IPS-20b (cell line): ENCODE measurements at regions not wholly inside any gene's neighbourhood (a gene's known extent, or its start where the extent isn't known, plus 50 kb on each side); places are given as distances from the start of the nearest gene placed in this dataset.

Experiments
- H3K27ac ChIP-seq: one replicate; pipeline ENCODE4 v1.5.1; 2013; ENCODE audit warnings: low read length
- H3K27me3 ChIP-seq: 2 replicates; pipeline ENCODE4 v1.6.1; 2013; ENCODE audit warnings: mild to moderate bottlenecking, low read length, inconsistent platforms; ENCODE audit not compliant: insufficient read depth
- H3K36me3 ChIP-seq: 2 replicates; pipeline ENCODE4 v1.6.1; 2013; ENCODE audit warnings: low read depth, mild to moderate bottlenecking, inconsistent platforms, low read length, moderate library complexity; ENCODE audit not compliant: insufficient read depth
- H3K4me1 ChIP-seq: 2 replicates; pipeline ENCODE4 v1.6.1; 2013; ENCODE audit warnings: mild to moderate bottlenecking, control low read depth, inconsistent platforms, low read length, moderate library complexity; ENCODE audit not compliant: insufficient read depth
- H3K4me3 ChIP-seq: 2 replicates; pipeline ENCODE4 v1.5.1; 2013; ENCODE audit warnings: mild to moderate bottlenecking, low read length, inconsistent platforms
- H3K9ac ChIP-seq: 2 replicates; pipeline ENCODE4 v1.6.1; 2013; ENCODE audit warnings: low read depth, mild to moderate bottlenecking, inconsistent platforms, low read length, moderate library complexity
- H3K9me3 ChIP-seq: 2 replicates; pipeline ENCODE4 v1.6.1; 2013; ENCODE audit warnings: mild to moderate bottlenecking, low read depth, low read length, inconsistent platforms; ENCODE audit not compliant: insufficient read depth

DNA sequence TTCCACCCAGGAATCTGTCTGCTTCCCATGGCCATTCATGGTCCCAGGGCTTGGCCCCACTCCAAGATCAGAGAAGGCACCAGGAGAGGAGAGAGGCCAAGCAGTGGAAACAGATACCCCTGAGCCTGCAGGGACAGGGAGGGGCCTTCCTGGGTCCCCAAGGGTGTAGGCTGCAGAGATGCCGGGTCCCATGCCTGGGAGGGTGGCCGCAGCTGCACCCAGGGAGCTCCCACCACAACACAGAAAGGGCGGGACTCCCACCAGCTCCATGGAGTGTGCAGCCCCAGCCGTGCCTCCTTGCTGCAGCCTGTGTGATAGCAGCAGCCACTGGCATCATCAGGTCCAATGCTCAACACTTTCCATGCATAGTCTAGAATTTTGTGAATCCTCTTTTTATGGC lies 331.5 kb downstream of the UACA start:
- Histone ChIP-seq H3K4me3 (no peak overlapping the region), H3K9me3 (no peaks in the 10 kb centered on the region)

DNA sequence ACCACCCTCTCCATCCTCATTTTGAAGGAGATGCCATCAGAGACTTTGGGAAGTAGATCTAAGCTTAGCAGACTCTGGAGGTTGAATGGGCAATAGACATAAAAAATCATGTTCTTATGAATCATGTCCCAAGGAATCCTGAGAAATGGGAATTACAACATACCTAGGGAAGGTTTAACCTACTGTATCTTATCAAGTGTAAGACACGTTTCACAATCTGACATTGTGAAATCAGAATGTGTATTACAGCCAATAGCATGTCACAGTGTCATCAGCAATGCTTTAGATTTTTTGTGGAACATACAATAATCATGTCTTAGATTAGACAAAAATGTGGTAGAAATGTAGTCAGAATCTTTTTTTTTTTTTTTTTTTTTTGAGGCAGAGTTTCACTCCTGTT lies 332.4 kb upstream of the TLE3 start:
- no peak overlapping the region for H3K9ac ChIP-seq
- no peak overlapping the region for H3K27ac ChIP-seq
- H3K4me3 ChIP-seq = no peak overlapping the region
- no peaks in the 10 kb centered on the region for H3K27me3 ChIP-seq
- no peaks in the 10 kb centered on the region for H3K9me3 ChIP-seq
- H3K4me1 ChIP-seq = peaks cover 10% of the 10 kb centered on the region; the same call in 1 of the 2 replicates
- no peaks in the 10 kb centered on the region for H3K36me3 ChIP-seq

More for the DNA sequence above, 331.5 kb downstream of the UACA start:
- no peak overlapping the region for H3K27ac ChIP-seq
- no peaks in the 10 kb centered on the region for H3K36me3 ChIP-seq
- no peak overlapping the region for H3K9ac ChIP-seq
- H3K4me1 ChIP-seq = peaks cover 13% of the 10 kb centered on the region; the same call in 1 of the 2 replicates
- H3K27me3 ChIP-seq = no peaks in the 10 kb centered on the region

DNA sequence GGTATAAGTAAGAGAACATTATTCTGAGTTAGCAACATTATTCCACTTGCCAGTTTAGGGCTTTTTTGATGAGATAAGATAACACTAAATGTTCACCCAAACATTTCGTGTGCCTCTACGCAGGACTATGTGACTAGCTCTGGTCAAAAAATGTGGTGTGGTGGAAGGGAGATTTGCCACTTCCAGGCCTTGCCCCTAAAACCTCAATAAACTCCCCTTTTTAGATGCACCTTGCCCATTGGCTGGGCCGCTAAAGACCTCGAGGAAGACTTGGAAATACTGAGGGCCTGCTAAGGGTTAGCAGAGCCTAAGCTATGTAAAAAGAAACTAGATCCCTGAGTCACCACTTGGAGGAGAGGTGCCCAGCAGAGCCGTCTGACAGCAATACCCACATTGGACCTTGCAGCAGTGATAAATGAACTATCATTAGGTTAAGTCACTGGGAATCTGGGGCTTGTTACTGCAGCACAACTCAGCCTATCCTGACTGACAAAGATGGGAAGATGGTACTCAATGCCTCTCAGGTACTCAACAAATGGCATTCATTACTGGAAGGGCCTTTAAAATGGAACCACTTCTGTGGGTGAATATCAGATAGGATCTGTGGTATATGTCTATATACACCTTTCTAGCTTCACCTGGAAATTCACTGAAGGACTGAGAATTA lies 331.5 kb upstream of the TLE3 start:
- Histone ChIP-seq H3K27me3 (no peaks in the 10 kb centered on the region), H3K27ac (no peak overlapping the region), H3K4me3 (no peak overlapping the region), H3K36me3 (no peaks in the 10 kb centered on the region), H3K4me1 (peaks cover 1% of the 10 kb centered on the region; the same call in 1 of the 2 replicates), H3K9me3 (no peaks in the 10 kb centered on the region), H3K9ac (no peak overlapping the region)

DNA sequence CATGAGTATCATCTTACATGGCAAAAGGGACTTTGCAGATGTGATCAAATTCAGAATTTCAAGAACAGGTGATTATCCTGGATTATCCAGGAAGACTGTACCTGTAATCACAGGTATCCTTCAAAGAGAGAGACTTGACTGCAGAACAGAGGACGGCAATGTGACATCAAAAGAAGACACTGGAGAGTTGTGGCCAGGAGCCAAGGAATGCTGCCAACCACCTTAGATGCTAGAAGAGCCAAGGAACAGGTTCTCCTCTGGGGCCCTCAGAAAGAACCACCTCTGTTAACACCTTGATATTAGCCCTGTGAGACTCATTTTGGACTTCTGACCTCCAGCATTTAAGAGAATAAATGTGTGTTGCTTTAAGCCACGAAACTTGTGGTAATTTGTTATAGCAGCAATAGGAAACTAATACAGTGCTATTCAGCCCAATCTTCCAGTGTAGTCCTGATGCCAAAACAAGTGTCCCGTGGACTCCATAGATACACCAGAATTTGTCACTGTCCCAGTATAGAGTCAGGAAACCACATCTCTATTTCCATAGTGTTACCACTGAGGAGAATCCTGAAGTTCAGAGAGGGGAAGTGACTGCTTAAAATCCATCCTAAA lies 330.6 kb upstream of the TLE3 start:
- Histone ChIP-seq H3K27me3 (no peaks in the 10 kb centered on the region), H3K9me3 (no peaks in the 10 kb centered on the region), H3K4me3 (no peak overlapping the region), H3K4me1 (no peaks in the 10 kb centered on the region), H3K9ac (no peak overlapping the region), H3K27ac (no peak overlapping the region), H3K36me3 (no peaks in the 10 kb centered on the region)

DNA sequence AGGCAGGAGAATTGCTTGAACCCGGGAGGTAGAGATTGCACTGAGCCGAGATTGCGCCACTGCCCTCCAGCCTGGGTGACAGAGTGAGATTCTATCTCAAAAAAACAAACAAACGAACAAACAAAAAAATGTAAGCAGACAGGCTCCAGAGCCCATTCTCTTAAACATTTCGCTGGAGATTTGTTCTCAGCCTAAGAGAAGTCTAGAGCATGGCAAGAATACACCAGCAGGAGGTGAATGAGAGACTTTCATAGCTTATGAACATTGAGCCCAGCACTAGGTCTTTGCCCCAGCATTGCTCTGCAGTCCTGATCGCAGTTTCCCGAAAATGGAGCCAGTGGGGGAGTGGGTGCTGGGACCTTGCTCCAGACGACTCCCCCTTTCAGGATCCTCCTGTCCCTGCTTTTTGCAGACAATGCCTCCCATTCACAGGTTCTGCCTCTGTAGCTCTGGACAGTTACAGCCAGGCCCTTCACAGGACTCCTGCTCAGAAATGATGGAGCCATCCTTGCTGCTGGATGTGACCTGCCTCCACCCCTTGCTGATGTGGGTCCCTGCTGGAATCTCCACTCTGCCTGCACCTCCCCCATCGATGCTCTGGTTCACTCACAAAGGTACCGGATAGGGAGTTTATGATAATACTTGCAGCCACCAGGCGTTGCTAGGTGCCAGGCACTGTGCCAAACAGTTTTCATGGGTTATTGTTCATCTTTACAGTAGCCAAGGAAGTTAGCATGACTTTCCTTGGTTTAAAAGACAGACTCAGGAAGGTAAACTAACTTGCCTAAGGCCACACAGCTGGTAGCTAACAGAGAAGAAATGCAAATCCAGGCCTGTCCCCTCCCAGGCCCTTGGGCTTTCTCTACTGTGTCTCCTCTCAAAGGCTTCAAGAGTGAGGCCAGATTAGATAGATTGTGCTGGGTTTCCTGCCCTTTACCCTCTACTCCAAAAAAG lies 329.7 kb upstream of the TLE3 start:
- Histone ChIP-seq H3K27ac (no peak overlapping the region), H3K36me3 (no peaks in the 10 kb centered on the region), H3K9me3 (no peaks in the 10 kb centered on the region), H3K9ac (no peak overlapping the region), H3K4me3 (no peak overlapping the region), H3K4me1 (no peaks in the 10 kb centered on the region), H3K27me3 (no peaks in the 10 kb centered on the region)

DNA sequence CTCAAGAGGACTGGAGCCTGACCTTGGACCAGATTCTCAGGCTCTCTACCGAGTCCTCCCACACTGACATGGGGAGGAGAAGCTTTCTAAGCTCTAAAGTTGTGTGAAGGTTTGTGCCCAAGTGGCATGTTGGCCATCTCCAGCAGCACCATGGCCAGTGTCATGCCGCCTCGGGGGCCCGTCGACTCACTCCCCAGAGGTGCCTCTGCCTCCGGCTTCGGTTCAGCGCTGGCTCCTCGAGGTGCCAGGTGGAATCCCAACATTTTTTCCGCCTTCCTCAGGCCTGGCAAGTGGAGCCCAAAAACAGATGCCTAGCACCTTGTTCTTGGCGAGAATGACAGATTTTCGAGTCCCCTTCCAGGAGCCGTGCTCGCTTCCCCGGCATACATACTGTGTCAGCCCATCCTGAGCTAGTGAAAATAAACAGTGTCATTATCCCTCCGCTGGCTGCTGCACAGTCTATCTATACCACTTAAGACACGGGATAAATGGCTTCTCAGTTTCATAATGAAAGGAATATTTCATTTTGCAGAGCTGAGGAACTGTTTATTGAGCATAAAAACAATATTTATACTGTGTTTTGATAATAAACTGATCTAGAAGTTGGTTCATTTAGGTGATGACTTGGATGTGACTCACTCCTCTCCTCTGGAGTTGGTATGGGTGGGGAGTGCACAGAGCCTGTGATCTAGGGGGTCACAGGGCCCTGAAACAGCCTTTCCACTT lies 328.5 kb upstream of the TLE3 start:
- no peaks in the 10 kb centered on the region for H3K9me3 ChIP-seq
- no peaks in the 10 kb centered on the region for H3K27me3 ChIP-seq
- H3K9ac ChIP-seq = no peak overlapping the region
- no peak overlapping the region for H3K27ac ChIP-seq
- no peaks in the 10 kb centered on the region for H3K36me3 ChIP-seq
- no peaks in the 10 kb centered on the region for H3K4me1 ChIP-seq
- no peak overlapping the region for H3K4me3 ChIP-seq

DNA sequence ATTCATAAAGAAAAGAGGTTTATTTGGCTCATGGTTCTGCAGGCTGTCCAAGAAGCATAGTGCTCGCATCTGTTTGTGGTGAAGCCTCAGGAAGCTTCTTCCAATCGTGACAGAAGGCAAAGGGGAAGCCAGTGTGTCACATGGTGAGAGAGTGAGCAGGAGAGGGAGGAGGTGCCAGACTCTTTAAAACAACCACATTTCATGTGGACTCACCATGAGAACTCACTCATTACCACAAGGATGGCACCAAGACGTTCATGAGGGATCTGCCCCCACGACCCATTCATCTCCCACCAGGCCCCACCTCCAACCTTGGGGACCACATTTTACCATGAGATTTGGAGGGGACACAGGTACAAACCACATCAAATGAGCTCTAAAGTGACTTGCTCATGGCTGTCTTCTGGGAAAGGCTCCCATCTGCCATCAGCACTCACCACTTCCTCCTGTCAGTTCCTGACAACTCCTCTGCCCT lies 327.3 kb upstream of the TLE3 start:
- Histone ChIP-seq H3K27ac (no peak overlapping the region), H3K9me3 (no peaks in the 10 kb centered on the region), H3K4me3 (no peak overlapping the region), H3K36me3 (no peaks in the 10 kb centered on the region), H3K27me3 (no peaks in the 10 kb centered on the region), H3K4me1 (no peaks in the 10 kb centered on the region; the same call in 1 of the 2 replicates), H3K9ac (no peak overlapping the region)

DNA sequence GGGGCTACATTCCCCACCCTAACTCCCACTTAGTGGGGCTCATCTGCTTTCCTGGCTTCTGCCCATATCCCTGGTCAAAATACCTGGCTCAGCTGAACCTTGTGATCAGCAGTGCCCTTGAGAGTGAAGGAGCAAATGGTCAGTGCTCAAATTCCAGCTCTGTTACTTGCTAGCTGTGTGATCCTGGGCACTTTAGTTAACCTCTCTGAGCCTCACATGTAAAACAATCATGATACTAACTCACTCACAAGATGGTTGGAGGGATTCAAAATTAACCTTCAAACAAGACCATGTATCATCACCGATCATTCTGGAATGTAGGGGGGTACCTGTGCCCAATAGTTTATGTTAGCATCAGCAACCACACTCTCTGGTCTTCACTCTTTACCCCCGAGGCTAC lies 325.6 kb upstream of the TLE3 start:
- no peaks in the 10 kb centered on the region for H3K9me3 ChIP-seq
- H3K27ac ChIP-seq = no peak overlapping the region
- H3K27me3 ChIP-seq = no peaks in the 10 kb centered on the region
- H3K4me1 ChIP-seq = no peaks in the 10 kb centered on the region; the same call in 1 of the 2 replicates
- no peak overlapping the region for H3K4me3 ChIP-seq
- no peaks in the 10 kb centered on the region for H3K36me3 ChIP-seq
- no peak overlapping the region for H3K9ac ChIP-seq

DNA sequence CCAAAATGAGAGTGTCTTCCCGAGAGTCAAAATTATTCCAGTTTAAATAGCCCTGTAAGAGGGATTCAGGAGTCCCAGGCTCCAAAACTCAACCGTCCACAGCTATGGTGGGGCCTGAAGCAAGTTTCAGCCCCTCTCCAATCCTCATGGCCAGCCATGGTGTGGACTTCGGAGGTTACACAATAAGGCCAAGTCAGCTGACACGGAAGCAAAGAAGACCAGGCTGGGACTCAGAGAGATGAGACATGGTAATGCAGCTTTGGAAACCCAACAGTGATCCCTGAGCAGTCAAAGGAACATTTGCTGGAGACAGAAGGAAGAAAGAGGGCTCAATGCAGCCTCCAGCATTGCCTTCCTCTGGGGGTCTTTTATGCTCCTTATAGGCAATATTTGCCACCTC lies 324.6 kb upstream of the TLE3 start:
- Histone ChIP-seq H3K27me3 (peaks cover 3% of the 10 kb centered on the region; the same call in 1 of the 2 replicates), H3K27ac (no peak overlapping the region), H3K9me3 (no peaks in the 10 kb centered on the region), H3K4me1 (no peaks in the 10 kb centered on the region; the same call in 1 of the 2 replicates), H3K36me3 (no peaks in the 10 kb centered on the region), H3K9ac (no peak overlapping the region), H3K4me3 (no peak overlapping the region)

DNA sequence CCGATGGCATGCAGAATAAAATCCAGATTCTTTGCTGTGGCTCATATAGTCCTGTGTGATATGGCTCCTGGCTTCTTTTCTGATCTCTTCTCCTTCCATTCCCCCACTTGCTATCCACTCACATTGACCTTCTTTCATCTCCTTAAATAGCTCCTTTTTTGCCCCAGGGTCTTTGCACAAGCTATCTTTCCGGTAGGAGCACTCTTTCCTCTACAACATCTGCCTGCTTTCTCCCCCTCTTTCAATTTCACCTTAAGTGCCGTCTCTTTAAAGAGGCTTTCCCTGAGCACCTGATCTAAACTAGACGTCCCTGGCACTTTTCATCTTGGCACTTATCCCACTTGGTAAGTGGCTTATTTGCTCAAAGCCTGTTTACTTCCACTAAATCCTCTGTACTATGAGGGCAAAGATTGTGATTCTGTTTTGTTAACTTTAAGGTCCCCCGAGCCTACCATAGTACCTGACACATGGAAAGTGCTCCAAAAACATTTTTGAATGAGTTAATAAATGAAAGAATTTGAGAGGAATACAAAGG lies 323.3 kb upstream of the TLE3 start:
- H3K27me3 ChIP-seq = peaks cover 3% of the 10 kb centered on the region; the same call in 1 of the 2 replicates
- no peaks in the 10 kb centered on the region for H3K36me3 ChIP-seq
- H3K9ac ChIP-seq = no peak overlapping the region
- no peaks in the 10 kb centered on the region for H3K9me3 ChIP-seq
- no peak overlapping the region for H3K27ac ChIP-seq
- no peaks in the 10 kb centered on the region; the same call in 1 of the 2 replicates for H3K4me1 ChIP-seq
- H3K4me3 ChIP-seq = no peak overlapping the region
